H1 (cell line): ENCODE measurements at regions not wholly inside any gene's neighbourhood (a gene's known extent, or its start where the extent isn't known, plus 50 kb on each side); places are given as distances from the start of the nearest gene placed in this dataset.

ENCODE experiments used
- CTCF ChIA-PET: fragments of 300-600 bp; sonication (Branson Sonifier 250); formaldehyde crosslinking; loops from one replicate; lab custom pipeline; 2021; ENCODE audit not compliant: partially characterized antibody; lab: Charles Lee
- POLR2A ChIA-PET: fragments of 300-600 bp; sonication (Branson Sonifier 250); formaldehyde crosslinking; loops from one replicate; lab custom pipeline; 2021; ENCODE audit warnings: inconsistent platforms; ENCODE audit not compliant: partially characterized antibody; lab: Charles Lee
- DNase-seq, 2 experiments: peaks; one replicate each; pipeline versions ENCODE4 v3.0.0 to v3.0.0-alpha.2; 2010 to 2022; ENCODE audit warnings: low spot score in 2 of 2, low read depth in 1 of 2, mixed read lengths in 1 of 2
- FAIRE-seq: peaks from 2 replicates; lab custom pipeline; 2011; peaks lifted over from hg19 to GRCh38; lab: Jason Lieb, UNC
- H2AFZ ChIP-seq: 2 replicates; pipeline ENCODE4 v1.8.1; 2012; ENCODE audit warnings: low read length, inconsistent platforms
- H2AK5ac ChIP-seq: 2 replicates; pipeline ENCODE4 v1.6.1; 2013; ENCODE audit warnings: low read depth, low read length
- H2BK120ac ChIP-seq: replicated peaks from 2 replicates; pipeline ENCODE3; 2013; ENCODE audit warnings: low read depth, low read length, inconsistent platforms
- H2BK12ac ChIP-seq: 2 replicates; pipeline ENCODE4 v1.6.1; 2013; ENCODE audit warnings: low read depth, low read length
- H2BK15ac ChIP-seq: 2 replicates; pipeline ENCODE4 v1.6.1; 2013; ENCODE audit warnings: low read length
- H2BK20ac ChIP-seq: 2 replicates; pipeline ENCODE4 v1.6.1; 2013; ENCODE audit warnings: low read length
- H2BK5ac ChIP-seq: 2 replicates; pipeline ENCODE4 v1.6.1; 2013; ENCODE audit warnings: low read depth, low read length
- H3K14ac ChIP-seq: 2 replicates; pipeline ENCODE4 v1.6.1; 2013; ENCODE audit warnings: inconsistent platforms; ENCODE audit not compliant: insufficient read length
- H3K18ac ChIP-seq: 2 replicates; pipeline ENCODE4 v1.6.1; 2013; ENCODE audit warnings: low read length; ENCODE audit errors: extremely low read depth
- H3K23ac ChIP-seq: 2 replicates; pipeline ENCODE4 v1.6.1; 2013; ENCODE audit warnings: inconsistent platforms; ENCODE audit not compliant: insufficient read length
- H3K23me2 ChIP-seq: 2 replicates; pipeline ENCODE4 v1.6.1; 2013; ENCODE audit warnings: low read depth, low read length
- H3K27ac ChIP-seq: 2 replicates; pipeline ENCODE4 v1.6.1; 2011; ENCODE audit warnings: low read depth, low read length, inconsistent platforms
- H3K27me3 ChIP-seq, 4 experiments: replicated peaks in 1 of 4; 1 replicate in 1 of 4; 2 replicates in 3 of 4; pipeline versions ENCODE4 v1.6.1 to v1.8.1; 2011 to 2013; ENCODE audit warnings: low read length in 3 of 4, mild to moderate bottlenecking in 3 of 4, inconsistent platforms in 2 of 4, mixed read lengths in 2 of 4, moderate library complexity in 1 of 4; ENCODE audit not compliant: control insufficient read depth in 3 of 4, insufficient read depth in 3 of 4; ENCODE audit errors: extremely low read depth in 1 of 4
- H3K36me3 ChIP-seq, 4 experiments: 2 replicates each; pipeline versions ENCODE4 v1.6.1 to v1.8.1; 2011 to 2013; ENCODE audit warnings: mild to moderate bottlenecking in 4 of 4, low read length in 3 of 4, moderate library complexity in 2 of 4, control low read depth in 1 of 4, inconsistent platforms in 1 of 4; ENCODE audit not compliant: insufficient read depth in 4 of 4, control insufficient read depth in 2 of 4
- H3K4ac ChIP-seq: replicated peaks from 2 replicates; pipeline ENCODE3; 2013; ENCODE audit warnings: low read length, low read depth, mixed read lengths, inconsistent platforms; ENCODE audit not compliant: insufficient read length
- H3K4me1 ChIP-seq, 4 experiments: replicated peaks in 1 of 4; 1 replicate in 1 of 4; 2 replicates in 3 of 4; pipeline versions ENCODE4 v1.6.1 to v1.8.1; 2011 to 2013; ENCODE audit warnings: low read length in 3 of 4, inconsistent platforms in 2 of 4, mixed read lengths in 1 of 4; ENCODE audit not compliant: insufficient read depth in 4 of 4, control insufficient read depth in 3 of 4
- H3K4me2 ChIP-seq, 2 experiments: 2 replicates each; pipeline versions ENCODE4 v1.6.1 to v1.8.1; 2011 to 2013; ENCODE audit warnings: low read depth in 2 of 2, low read length in 2 of 2, control low read depth in 1 of 2, inconsistent platforms in 1 of 2, mild to moderate bottlenecking in 1 of 2; ENCODE audit not compliant: insufficient read depth in 1 of 2
- H3K4me3 ChIP-seq, 4 experiments: fragments of 200-600, 300-600 bp in 1 of 4; sonication (generic), shearing (Covaris generic), sonication (Bioruptor Twin) in 1 of 4; 2 replicates each; pipeline versions ENCODE4 v1.5.1 to v1.8.1; 2011 to 2016; ENCODE audit warnings: low read length in 4 of 4, low read depth in 3 of 4, control low read depth in 2 of 4, inconsistent platforms in 2 of 4, mild to moderate bottlenecking in 2 of 4, mixed read lengths in 1 of 4, moderate library complexity in 1 of 4; ENCODE audit not compliant: insufficient read depth in 2 of 4; ENCODE audit errors: extremely low read depth in 1 of 4
- H3K56ac ChIP-seq: replicated peaks from 2 replicates; pipeline ENCODE3; 2013; ENCODE audit warnings: low read depth, mild to moderate bottlenecking, mixed read lengths, low read length, inconsistent platforms; ENCODE audit not compliant: insufficient read length
- H3K79me1 ChIP-seq: 2 replicates; pipeline ENCODE4 v1.6.1; 2013; ENCODE audit warnings: low read depth, low read length, control low read depth
- H3K79me2 ChIP-seq, 2 experiments: 2 replicates each; pipeline versions ENCODE4 v1.6.1 to v1.8.1; 2012 to 2013; ENCODE audit warnings: low read length in 2 of 2, mild to moderate bottlenecking in 2 of 2, inconsistent platforms in 1 of 2; ENCODE audit not compliant: insufficient read depth in 2 of 2, control insufficient read depth in 1 of 2
- H3K9ac ChIP-seq, 4 experiments: replicated peaks in 1 of 4; 1 replicate in 1 of 4; 2 replicates in 3 of 4; pipeline versions ENCODE4 v1.6.1 to v1.8.1; 2011 to 2013; ENCODE audit warnings: low read depth in 3 of 4, low read length in 3 of 4, control low read depth in 2 of 4, mild to moderate bottlenecking in 2 of 4, moderate library complexity in 2 of 4, inconsistent platforms in 1 of 4; ENCODE audit errors: extremely low read depth in 1 of 4
- H3K9me3 ChIP-seq, 2 experiments: 2 replicates each; pipeline versions ENCODE4 v1.6.1 to v1.8.1; 2012 to 2013; ENCODE audit warnings: mild to moderate bottlenecking in 2 of 2, moderate library complexity in 2 of 2, control low read depth in 1 of 2, inconsistent platforms in 1 of 2, low read depth in 1 of 2, low read length in 1 of 2, mixed read lengths in 1 of 2; ENCODE audit not compliant: insufficient read depth in 2 of 2
- H4K20me1 ChIP-seq, 2 experiments: replicated peaks in 1 of 2; 2 replicates each; pipeline versions ENCODE3 to v1.8.1; 2011 to 2013; ENCODE audit warnings: inconsistent platforms in 2 of 2, low read length in 2 of 2, mild to moderate bottlenecking in 1 of 2; ENCODE audit not compliant: insufficient read depth in 2 of 2, control insufficient read depth in 1 of 2
- H4K5ac ChIP-seq: 2 replicates; pipeline ENCODE4 v1.6.1; 2013; ENCODE audit warnings: low read length, low read depth, mixed read lengths, inconsistent platforms; ENCODE audit not compliant: insufficient read length
- H4K8ac ChIP-seq: 2 replicates; pipeline ENCODE4 v1.8.0; 2013; ENCODE audit warnings: mild to moderate bottlenecking, moderate library complexity, low read length, inconsistent platforms; ENCODE audit not compliant: insufficient read depth; ENCODE audit errors: extremely low read depth
- H4K91ac ChIP-seq: replicated peaks from 2 replicates; pipeline ENCODE3; 2013; ENCODE audit warnings: low read length, mixed read lengths, inconsistent platforms; ENCODE audit not compliant: insufficient read length
- ATF3 ChIP-seq: IDR thresholded peaks from 2 replicates; pipeline ENCODE4 v1.6.1; 2011; ENCODE audit warnings: low read depth, mild to moderate bottlenecking, low read length; ENCODE audit not compliant: insufficient read depth
- EZH2 ChIP-seq: fragments of 200-600 bp; sonication (generic); IDR thresholded peaks from 2 replicates; pipeline ENCODE4 v1.7.1; 2012; ENCODE audit warnings: low read depth, mild to moderate bottlenecking, moderate library complexity, low read length, inconsistent platforms; ENCODE audit not compliant: severe bottlenecking
- HDAC2 ChIP-seq, 2 experiments: fragments of 300-600 bp in 1 of 2; sonication (generic) in 1 of 2; IDR thresholded peaks; 2 replicates each; pipeline ENCODE4 v1.6.1; 2011 to 2012; ENCODE audit warnings: low read depth in 2 of 2, low read length in 2 of 2, mild to moderate bottlenecking in 2 of 2, moderate library complexity in 2 of 2, borderline replicate concordance in 1 of 2, inconsistent platforms in 1 of 2
- PHF8 ChIP-seq: fragments of 200-600 bp; sonication (generic); conservative IDR thresholded peaks from 2 replicates; pipeline ENCODE4 v1.7.1; 2012; ENCODE audit warnings: low read depth, mild to moderate bottlenecking, inconsistent platforms, low read length, moderate library complexity
- RFX5 ChIP-seq: IDR thresholded peaks from 2 replicates; pipeline ENCODE4 v1.6.1; 2011; ENCODE audit warnings: low read depth, low read length, improper control_type of control experiment, borderline replicate concordance
- SP1 ChIP-seq: IDR thresholded peaks from 2 replicates; pipeline ENCODE4 v1.6.1; 2011; ENCODE audit warnings: low read depth, low read length
- SP2 ChIP-seq: IDR thresholded peaks from 2 replicates; pipeline ENCODE4 v1.6.1; 2012; ENCODE audit warnings: mild to moderate bottlenecking, low read length, inconsistent platforms
- TCF12 ChIP-seq: IDR thresholded peaks from 2 replicates; pipeline ENCODE4 v1.6.1; 2011; ENCODE audit warnings: low read depth, mild to moderate bottlenecking, low read length
- YY1 ChIP-seq: IDR thresholded peaks from 2 replicates; pipeline ENCODE4 v1.6.1; 2011; ENCODE audit warnings: low read depth, mild to moderate bottlenecking, low read length

DNA sequence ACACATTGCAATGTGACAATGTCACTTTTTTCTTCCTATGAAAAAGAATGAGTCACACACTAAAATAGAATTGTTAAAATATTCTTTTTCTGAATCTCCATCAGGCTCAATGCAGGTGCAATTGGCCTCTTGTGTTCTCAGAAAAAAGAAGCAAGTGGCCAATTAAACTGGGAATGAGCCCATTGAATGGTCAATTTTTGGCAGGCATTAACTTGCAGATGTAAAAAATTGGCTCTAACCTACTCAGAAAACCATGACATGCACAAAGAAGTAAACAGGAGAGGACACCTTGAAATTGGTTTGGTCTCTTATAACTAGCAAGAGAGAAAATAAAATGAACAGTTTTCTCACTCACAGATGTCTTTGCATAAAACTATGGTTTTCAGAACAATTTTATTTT, 820.8 kb downstream of the TBL1XR1 start:
- DNase-seq (no peak), FAIRE-seq (no peak)
- Histone ChIP-seq H3K4me3 (no peak overlapping the region), H3K14ac (no peak overlapping the region), H2BK120ac (no peak overlapping the region), H3K4ac (no peak overlapping the region), H2BK15ac (no peak overlapping the region), H2AK5ac (no peak overlapping the region), H3K36me3 (no peaks in the 10 kb centered on the region), H3K18ac (no peak overlapping the region), H4K20me1 (no peaks in the 10 kb centered on the region), H2BK5ac (no peak overlapping the region), H3K9me3 (no peaks in the 10 kb centered on the region), H4K5ac (no peak overlapping the region), H3K9ac (no peak overlapping the region), H3K56ac (no peak overlapping the region), H4K91ac (no peak overlapping the region), H3K4me1 (no peaks in the 10 kb centered on the region), H2BK12ac (no peak overlapping the region), H2AFZ (no peak overlapping the region), H3K4me2 (no peak overlapping the region), H3K27ac (no peak overlapping the region), H3K27me3 (no peaks in the 10 kb centered on the region), H4K8ac (no peak overlapping the region), H3K23me2 (no peaks in the 10 kb centered on the region), H3K23ac (no peak overlapping the region), H3K79me1 (no peaks in the 10 kb centered on the region), H2BK20ac (no peak overlapping the region), H3K79me2 (no peaks in the 10 kb centered on the region)
- CTCF ChIA-PET, result interaction anchor here (1.1 kb wide), 1 partner anchor 18 kb away, joined by 3 read pairs; no protein-coding TSS in a partner anchor
- TF ChIP-seq EZH2 (no peak), SP2 (no peak), TCF12 (no peak), HDAC2 (IDR thresholded peaks at IDR 0.05; ENCODE audit: borderline replicate concordance in 1 of 2, low read depth in 2 of 2, low read length in 2 of 2) (no peak), SP1 (no peak), YY1 (no peak), ATF3 (no peak), PHF8 (no peak), RFX5 (no peak)
- POLR2A ChIA-PET, result interaction anchor here (0.6 kb wide), 1 partner anchor 157 kb away, joined by 5 read pairs; no protein-coding TSS in a partner anchor
